OCI-LY7 (cell line): ENCODE measurements at regions not wholly inside any gene's neighbourhood (a gene's known extent, or its start where the extent isn't known, plus 50 kb on each side); places are given as distances from the start of the nearest gene placed in this dataset.

Source experiments
- EZH2phosphoT487 ChIP-seq: fragments of 200-600 bp; sonication (generic); IDR thresholded peaks from 2 replicates; pipeline ENCODE4 v1.6.1; 2018; ENCODE audit warnings: low read depth, borderline replicate concordance, mild to moderate bottlenecking, mixed run types, antibody characterized with exemption, low read length, moderate library complexity, mixed read lengths
- TF ChIP-seq, protein P1 (sequence below): fragments of 200-600 bp; sonication (generic); conservative IDR thresholded peaks from 2 replicates; pipeline ENCODE4 v1.5.1; 2014; ENCODE audit warnings: mild to moderate bottlenecking, antibody characterized with exemption, low read length, moderate library complexity, mixed read lengths

DNA sequence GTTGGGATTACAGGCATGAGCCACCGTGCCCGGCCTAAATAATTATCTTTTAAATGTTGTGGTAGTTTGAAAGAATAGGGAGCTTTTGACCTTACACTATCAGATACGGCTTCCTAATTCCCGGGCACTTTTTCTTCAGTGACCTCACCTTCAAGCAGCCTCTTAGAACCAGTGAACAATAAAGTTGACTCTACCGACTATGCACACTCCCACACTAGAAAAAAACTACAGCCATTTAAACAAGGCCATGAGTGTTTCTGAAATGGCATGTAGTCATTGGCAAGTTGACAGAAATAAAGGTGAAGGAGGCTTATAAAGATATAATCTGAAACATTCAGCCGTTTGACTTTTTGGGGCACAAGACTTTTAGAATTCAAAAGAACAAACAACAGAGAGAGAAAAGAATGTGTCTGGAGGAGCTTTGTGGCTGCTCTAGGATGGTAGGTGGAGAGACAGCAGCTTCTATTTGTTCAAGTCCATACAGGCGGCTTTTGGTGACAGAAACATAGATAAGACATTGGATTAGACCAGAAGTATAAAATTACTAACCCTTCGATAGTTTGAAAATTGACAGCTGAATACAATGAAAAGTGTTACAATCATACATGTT lies 75.2 kb downstream of the GJA1 start:
- TF ChIP-seq, protein P1, sequence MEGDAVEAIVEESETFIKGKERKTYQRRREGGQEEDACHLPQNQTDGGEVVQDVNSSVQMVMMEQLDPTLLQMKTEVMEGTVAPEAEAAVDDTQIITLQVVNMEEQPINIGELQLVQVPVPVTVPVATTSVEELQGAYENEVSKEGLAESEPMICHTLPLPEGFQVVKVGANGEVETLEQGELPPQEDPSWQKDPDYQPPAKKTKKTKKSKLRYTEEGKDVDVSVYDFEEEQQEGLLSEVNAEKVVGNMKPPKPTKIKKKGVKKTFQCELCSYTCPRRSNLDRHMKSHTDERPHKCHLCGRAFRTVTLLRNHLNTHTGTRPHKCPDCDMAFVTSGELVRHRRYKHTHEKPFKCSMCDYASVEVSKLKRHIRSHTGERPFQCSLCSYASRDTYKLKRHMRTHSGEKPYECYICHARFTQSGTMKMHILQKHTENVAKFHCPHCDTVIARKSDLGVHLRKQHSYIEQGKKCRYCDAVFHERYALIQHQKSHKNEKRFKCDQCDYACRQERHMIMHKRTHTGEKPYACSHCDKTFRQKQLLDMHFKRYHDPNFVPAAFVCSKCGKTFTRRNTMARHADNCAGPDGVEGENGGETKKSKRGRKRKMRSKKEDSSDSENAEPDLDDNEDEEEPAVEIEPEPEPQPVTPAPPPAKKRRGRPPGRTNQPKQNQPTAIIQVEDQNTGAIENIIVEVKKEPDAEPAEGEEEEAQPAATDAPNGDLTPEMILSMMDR = no peak
- no peak for TF ChIP-seq EZH2phosphoT487
